Gastrocnemius medialis (tissue), 4 donors: ENCODE measurements at regions not wholly inside any gene's neighbourhood (a gene's known extent, or its start where the extent isn't known, plus 50 kb on each side); places are given as distances from the start of the nearest gene placed in this dataset.

ENCODE experiments used
- ATAC-seq, 2 donors: fragments of 150-250 bp; one replicate each; pipeline ENCODE4 v1.9.1; 2016
- DNase-seq, 2 donors: peaks; one replicate each; pipeline ENCODE4 v3.0.0-alpha.2; 2019
- H3K27ac ChIP-seq, 4 donors: fragments of 200-600 bp; sonication (generic); 1 replicate in 1 of 4; 2 replicates in 3 of 4; pipeline ENCODE4 v1.5.1; 2016 to 2018; ENCODE audit warnings: mild to moderate bottlenecking in 2 of 4, moderate library complexity in 1 of 4
- H3K27me3 ChIP-seq, 3 donors: fragments of 200-600 bp; sonication (generic) in 2 of 3; 1 replicate in 1 of 3; 2 replicates in 2 of 3; pipeline versions ENCODE4 v1.5.1 to v1.6.0; 2016 to 2019; ENCODE audit warnings: mild to moderate bottlenecking in 1 of 3, moderate library complexity in 1 of 3
- H3K36me3 ChIP-seq, 2 donors: fragments of 200-600 bp; sonication (generic) in 1 of 2; one replicate each; pipeline ENCODE4 v1.5.1; 2017 to 2018
- H3K4me1 ChIP-seq, 2 donors: fragments of 200-600 bp; sonication (generic) in 1 of 2; one replicate each; pipeline ENCODE4 v1.5.1; 2016 to 2017; ENCODE audit warnings: mild to moderate bottlenecking in 2 of 2
- H3K4me3 ChIP-seq, 4 donors: fragments of 200-600 bp; sonication (generic) in 3 of 4; 1 replicate in 1 of 4; 2 replicates in 3 of 4; pipeline ENCODE4 v1.5.1; 2016 to 2019; ENCODE audit warnings: mild to moderate bottlenecking in 2 of 4
- H3K9me3 ChIP-seq, 3 donors: fragments of 200-600 bp; sonication (generic) in 2 of 3; 1 replicate in 1 of 3; 2 replicates in 2 of 3; pipeline ENCODE4 v1.5.1; 2016 to 2019
- POLR2A ChIP-seq, 2 donors: fragments of 450-650 bp; IDR thresholded peaks; one replicate each; pipeline ENCODE4 v1.6.1; 2017; ENCODE audit warnings: antibody characterized with exemption in 2 of 2, mild to moderate bottlenecking in 2 of 2, moderate library complexity in 2 of 2
- in situ Hi-C, 4 donors: fragments of 200-750 bp; cut with MboI; loops; one replicate each; pipeline versions ENCODE4 v1.15.0 to v1.8.0; 2017; ENCODE audit warnings: low sequenced_read_pairs in 4 of 4
- intact Hi-C: fragments of 100-400 bp; cut with DNase I; formaldehyde crosslinking; loops from one replicate; pipeline ENCODE4 v1.15.1; 2023; ENCODE audit warnings: low total_unique reads
- TF ChIP-seq, protein P1 (sequence below), 5 experiments: fragments of 450-650 bp in 3 of 5; fragments of 200-600 bp in 2 of 5; sonication (generic) in 2 of 5; IDR thresholded peaks in 4 of 5; conservative IDR thresholded peaks in 1 of 5; 1 replicate in 4 of 5; 2 replicates in 1 of 5; pipeline ENCODE4 v1.5.1; 2016 to 2019; ENCODE audit warnings: antibody characterized with exemption in 5 of 5, mild to moderate bottlenecking in 3 of 5, moderate library complexity in 3 of 5

DNA sequence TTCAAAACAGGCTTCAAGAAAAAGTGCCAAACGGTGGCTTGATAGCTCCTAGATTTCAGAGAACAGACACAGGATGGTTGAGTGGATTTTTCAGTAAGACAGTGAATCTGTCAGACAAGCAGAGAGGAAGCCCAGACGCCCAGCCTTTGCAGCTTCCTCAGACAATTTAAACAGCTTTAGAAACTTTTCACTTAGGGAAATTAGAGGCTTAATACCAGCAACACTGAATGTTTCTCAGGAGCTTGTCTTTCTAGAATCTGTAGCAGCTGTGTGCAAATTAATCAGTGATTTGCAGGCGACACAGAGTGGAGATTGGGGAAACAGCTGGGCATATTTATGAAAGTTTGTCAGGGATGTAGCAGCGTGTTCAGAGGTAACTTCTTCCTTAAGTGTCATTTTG lies 362.1 kb downstream of the GALC start:
- Histone ChIP-seq H3K9me3 (no peaks in the 10 kb centered on the region), H3K27ac (no peak overlapping the region), H3K4me3 (no peak overlapping the region), H3K4me1 (no peaks in the 10 kb centered on the region), H3K27me3 (no peaks in the 10 kb centered on the region), H3K36me3 (no peaks in the 10 kb centered on the region)
- intact Hi-C loops, result no loop called here
- TF ChIP-seq POLR2A (IDR thresholded peaks at IDR 0.05), result no peak
- TF ChIP-seq, protein P1, sequence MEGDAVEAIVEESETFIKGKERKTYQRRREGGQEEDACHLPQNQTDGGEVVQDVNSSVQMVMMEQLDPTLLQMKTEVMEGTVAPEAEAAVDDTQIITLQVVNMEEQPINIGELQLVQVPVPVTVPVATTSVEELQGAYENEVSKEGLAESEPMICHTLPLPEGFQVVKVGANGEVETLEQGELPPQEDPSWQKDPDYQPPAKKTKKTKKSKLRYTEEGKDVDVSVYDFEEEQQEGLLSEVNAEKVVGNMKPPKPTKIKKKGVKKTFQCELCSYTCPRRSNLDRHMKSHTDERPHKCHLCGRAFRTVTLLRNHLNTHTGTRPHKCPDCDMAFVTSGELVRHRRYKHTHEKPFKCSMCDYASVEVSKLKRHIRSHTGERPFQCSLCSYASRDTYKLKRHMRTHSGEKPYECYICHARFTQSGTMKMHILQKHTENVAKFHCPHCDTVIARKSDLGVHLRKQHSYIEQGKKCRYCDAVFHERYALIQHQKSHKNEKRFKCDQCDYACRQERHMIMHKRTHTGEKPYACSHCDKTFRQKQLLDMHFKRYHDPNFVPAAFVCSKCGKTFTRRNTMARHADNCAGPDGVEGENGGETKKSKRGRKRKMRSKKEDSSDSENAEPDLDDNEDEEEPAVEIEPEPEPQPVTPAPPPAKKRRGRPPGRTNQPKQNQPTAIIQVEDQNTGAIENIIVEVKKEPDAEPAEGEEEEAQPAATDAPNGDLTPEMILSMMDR (IDR thresholded peaks at IDR 0.05 in 4 of 5, conservative IDR thresholded peaks at IDR 0.05 in 1 of 5), result no peak
- in situ Hi-C loops, result no loop called here
- no peak for DNase-seq
- ATAC-seq, result no peak

DNA sequence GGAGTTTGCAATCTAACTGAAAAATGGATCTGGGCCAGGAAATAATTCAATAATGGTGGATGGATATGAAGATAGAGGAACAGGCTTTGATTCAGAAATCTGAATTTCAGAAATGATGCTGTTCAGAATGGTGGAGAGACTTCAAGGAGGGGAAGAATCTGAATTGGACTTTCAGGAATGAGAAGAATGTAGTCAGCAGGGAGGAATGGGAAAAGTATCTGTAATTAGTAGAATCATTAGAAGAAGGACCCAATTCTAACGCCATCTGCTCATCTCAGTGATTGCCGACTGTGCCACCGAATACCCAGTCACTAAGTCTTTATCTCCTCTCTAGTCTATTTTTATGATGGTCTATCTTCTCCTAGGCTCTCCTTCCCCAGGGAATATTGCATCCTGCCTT lies 363.2 kb downstream of the GALC start:
- DNase-seq, result no peak
- intact Hi-C loops, result no loop called here
- Histone ChIP-seq H3K4me3 (no peak overlapping the region), H3K4me1 (no peaks in the 10 kb centered on the region), H3K27me3 (no peaks in the 10 kb centered on the region), H3K27ac (no peak overlapping the region), H3K9me3 (no peaks in the 10 kb centered on the region), H3K36me3 (no peaks in the 10 kb centered on the region)
- TF ChIP-seq POLR2A (IDR thresholded peaks at IDR 0.05), result no peak
- TF ChIP-seq, protein P1 (IDR thresholded peaks at IDR 0.05 in 4 of 5, conservative IDR thresholded peaks at IDR 0.05 in 1 of 5), result no peak
- no peak for ATAC-seq
- in situ Hi-C loops, result no loop called here

DNA sequence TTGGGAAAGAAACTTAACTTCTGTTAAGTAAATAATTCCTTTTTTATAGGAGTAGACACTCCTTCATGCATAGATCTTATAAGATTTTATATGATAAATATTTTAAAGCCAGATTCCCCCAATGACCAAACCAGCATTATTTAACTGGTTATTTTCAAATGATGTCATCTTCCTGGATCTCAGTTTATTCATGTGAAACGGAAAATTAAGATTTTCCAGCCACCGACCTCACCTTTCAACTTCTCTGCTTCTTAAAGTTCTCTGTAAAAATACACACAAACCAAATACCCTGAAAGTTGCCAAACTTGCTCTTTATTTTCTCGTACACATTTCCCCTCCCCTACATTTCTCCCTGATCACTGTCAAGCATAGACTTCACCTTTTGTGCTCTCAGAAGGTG lies 364.2 kb downstream of the GALC start:
- TF ChIP-seq POLR2A (IDR thresholded peaks at IDR 0.05), result no peak
- TF ChIP-seq, protein P1 (IDR thresholded peaks at IDR 0.05 in 4 of 5, conservative IDR thresholded peaks at IDR 0.05 in 1 of 5), result no peak
- H3K36me3 ChIP-seq, result no peaks in the 10 kb centered on the region
- no peaks in the 10 kb centered on the region for H3K4me1 ChIP-seq
- DNase-seq (no peak), ATAC-seq (no peak)
- no peaks in the 10 kb centered on the region for H3K9me3 ChIP-seq
- no peak overlapping the region for H3K4me3 ChIP-seq
- no peak overlapping the region for H3K27ac ChIP-seq
- intact Hi-C loops (no loop called here), in situ Hi-C loops (no loop called here)
- no peaks in the 10 kb centered on the region for H3K27me3 ChIP-seq

DNA sequence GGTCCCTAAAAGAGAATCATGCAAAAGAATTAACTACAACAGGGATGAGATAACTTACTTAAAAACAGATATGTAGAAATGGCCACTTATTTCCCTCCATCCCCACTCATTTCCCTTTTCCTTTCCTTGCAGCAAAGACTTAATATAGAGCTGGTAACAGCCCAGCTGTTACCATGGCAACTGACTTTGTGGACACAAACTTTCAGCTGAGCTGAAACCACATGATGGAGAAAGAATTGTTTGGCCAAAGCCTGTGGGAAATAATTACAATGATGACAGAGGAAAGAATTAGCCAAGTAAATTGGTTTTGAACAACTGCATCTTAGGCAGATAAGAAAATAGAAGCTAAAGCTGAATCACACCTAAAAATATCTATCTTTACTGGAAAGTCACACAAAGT lies 364.9 kb downstream of the GALC start:
- DNase-seq (no peak), ATAC-seq (no peak)
- no peaks in the 10 kb centered on the region for H3K4me1 ChIP-seq
- H3K36me3 ChIP-seq, result no peaks in the 10 kb centered on the region
- no peak for TF ChIP-seq POLR2A (IDR thresholded peaks at IDR 0.05)
- TF ChIP-seq, protein P1 (IDR thresholded peaks at IDR 0.05 in 4 of 5, conservative IDR thresholded peaks at IDR 0.05 in 1 of 5), result no peak
- no peaks in the 10 kb centered on the region for H3K9me3 ChIP-seq
- no peak overlapping the region for H3K4me3 ChIP-seq
- in situ Hi-C loops, result no loop called here
- H3K27me3 ChIP-seq, result no peaks in the 10 kb centered on the region
- intact Hi-C loops, result no loop called here
- H3K27ac ChIP-seq, result no peak overlapping the region

DNA sequence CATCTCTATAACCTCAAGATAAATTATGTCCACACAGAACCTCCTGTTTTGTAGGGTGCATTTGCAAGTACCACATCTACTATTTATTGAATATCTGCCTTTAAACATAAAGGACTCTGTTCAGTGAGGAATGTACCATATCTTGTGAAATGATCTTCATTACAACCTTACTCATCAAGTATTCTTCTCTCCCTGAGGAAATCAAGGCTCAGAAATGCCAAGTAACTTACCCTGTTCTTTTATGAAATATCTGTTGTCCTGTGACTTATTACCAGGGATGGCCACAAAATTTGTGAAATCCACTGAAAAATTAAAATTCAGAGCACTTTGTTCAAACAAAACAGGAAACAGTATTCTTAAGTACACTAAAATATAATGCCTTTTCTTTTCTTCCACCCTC lies 366.7 kb downstream of the GALC start:
- Histone ChIP-seq H3K4me3 (no peak overlapping the region), H3K9me3 (no peaks in the 10 kb centered on the region), H3K27ac (no peak overlapping the region), H3K27me3 (no peaks in the 10 kb centered on the region), H3K4me1 (no peaks in the 10 kb centered on the region), H3K36me3 (no peaks in the 10 kb centered on the region)
- no peak for TF ChIP-seq POLR2A (IDR thresholded peaks at IDR 0.05)
- TF ChIP-seq, protein P1 (IDR thresholded peaks at IDR 0.05 in 4 of 5, conservative IDR thresholded peaks at IDR 0.05 in 1 of 5), result no peak
- in situ Hi-C loops, result no loop called here
- peak in 1 of 2 donors; percentile 33 for ATAC-seq
- DNase-seq, result no peak
- intact Hi-C loops, result no loop called here
